ENCODE measurements at regions not wholly inside any gene's neighbourhood (a gene's known extent, or its start where the extent isn't known, plus 50 kb on each side); places are given as distances from the start of the nearest gene placed in this dataset.
"Not testable (repeated sequence)": the region's sequence is repeated elsewhere in the genome, so short reads cannot be mapped to it uniquely, and the experiment has no call there.

DNA sequence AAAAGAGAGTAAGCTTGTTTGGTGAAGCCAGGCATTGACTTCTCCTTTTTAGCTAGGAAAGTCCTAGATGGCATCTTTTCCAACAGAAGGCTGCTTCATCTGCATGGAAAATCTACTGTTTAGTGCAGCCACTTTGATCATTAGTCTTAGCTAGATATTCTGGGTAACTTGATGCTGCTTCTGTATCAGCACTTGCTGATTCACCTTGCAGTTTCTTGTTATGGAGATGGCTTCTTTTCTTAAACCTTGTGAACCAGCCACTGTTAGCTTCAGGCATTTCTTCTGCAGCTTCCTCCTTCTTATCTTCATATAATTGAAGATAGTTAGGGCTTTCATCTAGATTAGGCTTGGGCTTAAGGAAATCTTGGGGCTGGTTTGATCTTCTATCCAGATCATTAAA is 639.7 kb downstream of the TDRD15 start:
- POLR2A ChIA-PET = no interaction called here
- DNase-seq (no peak), ATAC-seq (no peak)
- CTCF ChIA-PET = no interaction called here
- no peak overlapping the region for H3K27ac Mint-ChIP-seq
- H3K36me3 Mint-ChIP-seq (ENCODE audit: low read depth) = no peaks in the 10 kb centered on the region
- no peak overlapping the region for H3K4me3 Mint-ChIP-seq
- intact Hi-C loops (cut with DNase I, micrococcal nuclease) = no loop called here
- H3K27me3 Mint-ChIP-seq = no peaks in the 10 kb centered on the region
- H3K4me1 Mint-ChIP-seq = no peaks in the 10 kb centered on the region
- peaks cover 4% of the 10 kb centered on the region for H3K9me3 Mint-ChIP-seq (ENCODE audit: low read depth)

DNA sequence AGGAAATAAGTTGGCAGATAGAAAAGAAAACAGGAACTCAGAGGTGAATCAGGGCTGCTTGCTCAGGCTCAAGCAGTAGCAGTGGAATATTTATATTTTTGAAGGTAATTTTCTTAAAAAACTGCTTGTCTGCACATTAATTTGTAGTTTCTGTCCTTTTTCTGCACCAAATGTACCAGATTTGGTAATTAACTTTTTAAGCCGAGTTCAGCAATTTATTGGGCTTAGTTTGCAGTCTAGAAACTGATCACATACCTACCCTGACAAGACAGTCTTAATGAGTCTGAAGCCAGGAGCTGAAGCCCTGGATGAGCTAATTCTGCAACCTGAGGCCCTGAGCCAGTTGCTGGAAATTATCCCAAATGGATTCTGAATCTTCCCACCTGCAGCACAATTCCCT is 647.0 kb downstream of the TDRD15 start:
- no peak overlapping the region for H3K27ac Mint-ChIP-seq
- no peak for DNase-seq
- H3K4me1 Mint-ChIP-seq = no peaks in the 10 kb centered on the region
- POLR2A ChIA-PET = no interaction called here
- CTCF ChIA-PET = no interaction called here
- H3K4me3 Mint-ChIP-seq = no peak overlapping the region
- ATAC-seq = no peak
- H3K9me3 Mint-ChIP-seq (ENCODE audit: low read depth) = no peaks in the 10 kb centered on the region
- H3K36me3 Mint-ChIP-seq (ENCODE audit: low read depth) = no peaks in the 10 kb centered on the region
- H3K27me3 Mint-ChIP-seq = no peaks in the 10 kb centered on the region
- intact Hi-C loops (cut with DNase I, micrococcal nuclease) = no loop called here

DNA sequence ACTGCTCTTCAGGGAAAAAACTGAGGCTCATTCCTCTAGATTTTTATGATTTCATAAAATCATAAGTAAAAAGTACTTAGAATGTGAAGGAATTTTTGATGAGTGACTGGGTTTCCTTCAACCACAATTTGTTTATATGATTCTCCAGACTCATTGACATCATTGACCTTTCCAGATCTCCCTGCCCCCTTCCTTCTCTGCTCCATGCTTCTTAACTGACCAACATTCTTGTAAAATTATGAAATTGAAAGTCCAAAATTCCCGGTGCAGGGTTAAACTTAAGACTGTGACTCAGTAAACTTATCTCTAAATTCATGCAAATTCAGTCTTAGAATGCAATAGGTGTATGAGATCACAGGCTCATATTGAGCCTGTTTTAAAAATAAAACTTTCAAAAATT is 648.9 kb downstream of the TDRD15 start:
- H3K4me1 Mint-ChIP-seq = no peaks in the 10 kb centered on the region
- POLR2A ChIA-PET = no interaction called here
- ATAC-seq (no peak), DNase-seq (no peak)
- no peak overlapping the region for H3K27ac Mint-ChIP-seq
- H3K9me3 Mint-ChIP-seq (ENCODE audit: low read depth) = no peaks in the 10 kb centered on the region
- intact Hi-C loops (cut with DNase I, micrococcal nuclease) = no loop called here
- no peaks in the 10 kb centered on the region for H3K36me3 Mint-ChIP-seq (ENCODE audit: low read depth)
- no peak overlapping the region for H3K4me3 Mint-ChIP-seq
- H3K27me3 Mint-ChIP-seq = no peaks in the 10 kb centered on the region
- CTCF ChIA-PET = no interaction called here

DNA sequence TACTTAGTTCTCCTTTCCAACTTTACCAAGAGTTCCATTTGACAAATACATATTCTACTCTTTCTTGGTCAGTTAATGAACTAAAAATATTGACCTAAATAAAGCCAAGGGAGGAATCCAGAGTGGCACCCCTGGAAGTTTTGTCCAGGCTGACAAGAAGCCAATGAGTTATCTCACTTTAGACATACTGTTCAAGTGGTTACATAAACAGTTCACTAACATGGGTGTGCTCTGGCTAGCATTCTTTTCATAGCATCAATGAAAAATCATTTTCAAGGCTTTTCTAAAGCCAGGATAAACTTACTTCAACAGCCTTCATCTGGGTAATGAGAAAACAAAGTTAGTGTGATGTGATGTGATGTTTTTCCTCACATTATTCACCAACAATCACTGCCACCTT is 649.4 kb downstream of the TDRD15 start:
- ChIA-PET CTCF (no interaction called here), POLR2A (no interaction called here)
- ATAC-seq (no peak), DNase-seq (no peak)
- H3K27ac Mint-ChIP-seq = no peak overlapping the region
- no peaks in the 10 kb centered on the region for H3K36me3 Mint-ChIP-seq (ENCODE audit: low read depth)
- intact Hi-C loops (cut with DNase I, micrococcal nuclease) = no loop called here
- no peaks in the 10 kb centered on the region for H3K4me1 Mint-ChIP-seq
- H3K4me3 Mint-ChIP-seq = no peak overlapping the region
- H3K27me3 Mint-ChIP-seq = no peaks in the 10 kb centered on the region
- H3K9me3 Mint-ChIP-seq (ENCODE audit: low read depth) = no peaks in the 10 kb centered on the region

DNA sequence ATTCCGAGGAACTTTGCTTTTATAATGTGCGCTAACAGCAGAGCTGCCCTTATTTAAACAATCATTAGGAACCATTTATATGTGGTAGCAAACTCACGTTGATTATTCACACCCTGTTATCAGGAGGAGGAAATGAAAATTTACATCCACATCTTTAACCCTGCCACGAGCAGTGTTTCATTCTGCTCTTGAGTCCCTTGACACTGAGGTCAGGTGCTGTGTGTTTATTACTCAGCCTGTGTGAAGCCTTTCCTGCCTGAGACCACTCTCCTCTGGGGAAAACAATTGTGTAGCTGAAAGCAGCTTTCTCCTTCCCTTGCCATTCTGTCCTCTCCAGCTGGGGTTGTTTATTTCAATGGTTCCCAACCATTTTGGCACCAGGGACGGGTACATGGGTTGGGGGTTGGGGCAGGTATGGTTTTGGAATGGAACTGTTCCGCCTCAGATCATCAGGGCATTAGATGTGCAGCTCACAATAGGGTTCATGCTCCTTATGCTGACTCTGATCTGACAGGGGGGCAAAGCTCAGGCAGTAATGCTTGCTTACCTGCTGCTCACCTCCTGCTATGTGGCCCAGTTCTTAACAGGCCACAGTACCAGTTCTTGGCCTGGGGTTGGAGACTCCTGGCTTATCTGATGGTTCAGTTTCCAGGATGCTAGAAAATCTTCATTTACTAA is 651.1 kb downstream of the TDRD15 start:
- ChIA-PET CTCF (no interaction called here), POLR2A (no interaction called here)
- ATAC-seq = no peak
- DNase-seq = no peak
- Mint-ChIP-seq H3K36me3 (ENCODE audit: low read depth) (no peaks in the 10 kb centered on the region), H3K27me3 (no peaks in the 10 kb centered on the region), H3K4me3 (no peak overlapping the region), H3K4me1 (no peaks in the 10 kb centered on the region), H3K27ac (no peak overlapping the region), H3K9me3 (ENCODE audit: low read depth) (no peaks in the 10 kb centered on the region)
- intact Hi-C loops (cut with DNase I, micrococcal nuclease) = no loop called here

DNA sequence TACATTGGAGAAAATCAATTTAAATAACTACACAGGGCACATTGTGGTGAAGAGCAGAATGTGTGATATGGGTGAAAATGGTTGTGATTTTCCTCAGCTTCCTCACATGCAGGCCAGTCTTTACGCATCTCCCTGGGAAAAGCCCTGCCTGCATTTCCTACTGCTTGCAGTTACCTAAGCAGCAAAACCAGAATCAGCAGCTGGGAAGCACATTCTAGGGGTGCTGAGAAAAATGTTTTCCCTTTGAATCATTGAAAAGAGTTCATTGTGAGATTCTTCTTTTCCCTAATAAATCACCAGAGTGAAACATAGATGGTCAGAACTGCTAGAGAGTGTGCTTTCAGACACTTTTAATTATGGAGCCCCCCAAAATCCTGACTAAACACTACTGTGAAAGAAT is 656.0 kb downstream of the TDRD15 start:
- ChIA-PET CTCF (no interaction called here), POLR2A (no interaction called here)
- ATAC-seq (no peak), DNase-seq (no peak)
- H3K9me3 Mint-ChIP-seq (ENCODE audit: low read depth) = peaks cover 2% of the 10 kb centered on the region
- H3K36me3 Mint-ChIP-seq (ENCODE audit: low read depth) = no peaks in the 10 kb centered on the region
- H3K27ac Mint-ChIP-seq = no peak overlapping the region
- H3K27me3 Mint-ChIP-seq = no peaks in the 10 kb centered on the region
- no peaks in the 10 kb centered on the region for H3K4me1 Mint-ChIP-seq
- no peak overlapping the region for H3K4me3 Mint-ChIP-seq
- intact Hi-C loops (cut with DNase I, micrococcal nuclease) = no loop called here

DNA sequence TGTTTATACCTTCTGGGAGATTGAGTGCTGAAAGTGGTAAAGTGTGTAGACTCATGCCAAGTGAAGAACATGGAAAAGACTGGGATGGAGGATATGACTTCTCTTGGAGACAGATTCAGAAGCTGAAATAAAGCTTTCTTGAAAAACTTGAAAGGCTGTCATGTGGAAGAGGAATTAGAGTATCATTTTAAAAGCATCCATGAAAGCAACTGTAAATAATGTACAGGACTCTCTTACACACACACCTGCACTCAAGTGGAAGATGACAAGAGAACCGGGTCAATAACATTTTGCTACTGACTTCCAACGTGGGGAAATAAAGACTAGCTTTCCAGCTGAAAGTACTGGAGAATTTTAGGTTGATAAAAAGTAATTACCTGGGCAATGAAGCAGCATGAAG is 658.2 kb downstream of the TDRD15 start:
- no peak overlapping the region for H3K27ac Mint-ChIP-seq
- DNase-seq (no peak), ATAC-seq (no peak)
- H3K27me3 Mint-ChIP-seq = no peaks in the 10 kb centered on the region
- no peaks in the 10 kb centered on the region for H3K36me3 Mint-ChIP-seq (ENCODE audit: low read depth)
- no peak overlapping the region for H3K4me3 Mint-ChIP-seq
- no peaks in the 10 kb centered on the region for H3K4me1 Mint-ChIP-seq
- H3K9me3 Mint-ChIP-seq (ENCODE audit: low read depth) = peaks cover 2% of the 10 kb centered on the region
- intact Hi-C loops (cut with DNase I, micrococcal nuclease) = no loop called here
- POLR2A ChIA-PET = no interaction called here
- CTCF ChIA-PET = no interaction called here

DNA sequence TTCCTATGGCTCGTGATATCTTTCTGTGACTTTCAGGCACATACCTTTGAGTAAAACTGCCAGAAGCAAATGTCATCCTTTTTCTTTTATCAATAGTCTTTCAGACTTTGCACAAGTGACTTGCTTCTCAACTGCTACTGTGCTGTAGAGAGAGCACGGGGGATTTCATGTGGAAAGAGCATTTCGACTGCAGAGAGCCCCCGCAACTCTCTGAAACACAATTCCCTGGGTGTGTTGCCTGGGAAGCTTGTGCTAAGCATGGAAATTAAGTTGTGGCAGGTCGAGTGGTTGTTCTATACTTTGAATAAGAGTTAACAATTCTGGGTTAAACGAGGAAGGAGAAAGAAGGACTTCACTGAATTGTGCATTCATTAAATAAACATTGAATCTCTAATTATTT is 659.1 kb downstream of the TDRD15 start:
- ATAC-seq = no peak
- POLR2A ChIA-PET = no interaction called here
- H3K27me3 Mint-ChIP-seq = no peaks in the 10 kb centered on the region
- H3K4me3 Mint-ChIP-seq = no peak overlapping the region
- intact Hi-C loops (cut with DNase I, micrococcal nuclease) = no loop called here
- peaks cover 2% of the 10 kb centered on the region for H3K9me3 Mint-ChIP-seq (ENCODE audit: low read depth)
- no peak for DNase-seq
- no peak overlapping the region for H3K27ac Mint-ChIP-seq
- no peaks in the 10 kb centered on the region for H3K36me3 Mint-ChIP-seq (ENCODE audit: low read depth)
- CTCF ChIA-PET = no interaction called here
- H3K4me1 Mint-ChIP-seq = no peaks in the 10 kb centered on the region

DNA sequence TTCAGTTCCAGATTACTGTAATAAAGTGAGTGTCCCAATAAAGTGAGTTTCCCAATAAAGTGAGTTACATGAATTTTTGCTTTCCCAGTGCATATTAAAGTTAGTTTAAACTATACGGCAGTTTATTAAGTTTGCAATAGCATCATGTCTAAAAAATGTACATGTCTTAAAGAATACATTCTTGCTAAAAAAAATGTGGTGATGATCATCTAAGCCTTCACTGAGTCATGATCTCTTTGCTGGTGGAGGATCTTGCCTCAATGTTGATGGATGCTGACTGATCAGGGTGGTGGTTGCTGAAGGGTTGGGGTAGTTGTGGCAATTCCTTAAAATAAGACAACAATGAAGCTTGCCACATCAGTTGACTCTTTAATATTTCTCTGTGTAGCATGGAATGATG is 664.2 kb downstream of the TDRD15 start:
- no peak overlapping the region for H3K4me3 Mint-ChIP-seq
- ChIA-PET CTCF (no interaction called here), POLR2A (no interaction called here)
- no peaks in the 10 kb centered on the region for H3K27me3 Mint-ChIP-seq
- no peak for DNase-seq
- no peak overlapping the region for H3K27ac Mint-ChIP-seq
- intact Hi-C loops (cut with DNase I, micrococcal nuclease) = no loop called here
- ATAC-seq = no peak
- H3K4me1 Mint-ChIP-seq = no peaks in the 10 kb centered on the region
- H3K9me3 Mint-ChIP-seq (ENCODE audit: low read depth) = no peaks in the 10 kb centered on the region
- H3K36me3 Mint-ChIP-seq (ENCODE audit: low read depth) = no peaks in the 10 kb centered on the region

DNA sequence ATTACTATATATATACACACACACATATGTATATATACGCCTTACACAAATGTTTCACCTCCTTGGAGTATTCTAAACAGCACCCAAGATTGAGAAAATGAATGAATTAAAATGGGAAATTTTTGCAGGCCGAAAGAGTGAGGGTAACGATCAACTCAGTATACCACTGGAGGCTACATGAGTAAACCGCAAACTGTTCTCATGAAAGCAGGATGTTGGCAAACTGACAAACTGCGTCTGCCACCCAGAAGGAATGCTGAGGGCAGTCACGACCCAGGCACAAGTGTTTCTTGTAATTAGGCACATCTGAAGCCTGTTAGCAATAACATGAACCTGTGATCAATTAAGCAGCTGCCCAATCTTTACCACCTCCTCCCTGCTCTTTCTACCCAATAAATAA is 666.5 kb downstream of the TDRD15 start:
- H3K9me3 Mint-ChIP-seq (ENCODE audit: low read depth); H3K4me3 Mint-ChIP-seq; POLR2A ChIA-PET; H3K4me1 Mint-ChIP-seq; H3K27ac Mint-ChIP-seq; DNase-seq; intact Hi-C loops (cut with DNase I, micrococcal nuclease); H3K36me3 Mint-ChIP-seq (ENCODE audit: low read depth); CTCF ChIA-PET; H3K27me3 Mint-ChIP-seq; ATAC-seq: not testable (repeated sequence)

DNA sequence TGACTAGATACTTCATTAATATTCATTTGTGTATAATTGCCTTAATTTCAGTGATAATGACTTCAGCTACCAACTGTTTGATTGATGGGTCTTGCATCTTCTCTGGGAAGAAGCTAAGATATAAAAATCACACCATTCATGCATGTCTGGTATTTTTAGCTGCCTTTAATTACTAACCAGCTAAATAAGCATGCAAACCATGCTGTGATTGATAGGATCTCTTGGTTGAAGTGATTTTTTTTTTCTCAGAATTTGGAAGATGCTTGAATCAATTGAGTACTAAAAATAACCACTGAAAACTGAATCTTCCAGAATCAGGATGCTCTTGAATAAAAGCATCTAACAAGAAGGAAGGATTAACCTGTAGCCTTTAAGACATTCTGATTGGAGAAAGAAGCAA is 668.8 kb downstream of the TDRD15 start:
- CTCF ChIA-PET = no interaction called here
- intact Hi-C loops (cut with DNase I, micrococcal nuclease) = no loop called here
- H3K36me3 Mint-ChIP-seq (ENCODE audit: low read depth) = no peaks in the 10 kb centered on the region
- no peaks in the 10 kb centered on the region for H3K27me3 Mint-ChIP-seq
- POLR2A ChIA-PET = no interaction called here
- no peak for DNase-seq
- no peaks in the 10 kb centered on the region for H3K4me1 Mint-ChIP-seq
- H3K9me3 Mint-ChIP-seq (ENCODE audit: low read depth) = no peaks in the 10 kb centered on the region
- no peak overlapping the region for H3K4me3 Mint-ChIP-seq
- H3K27ac Mint-ChIP-seq = no peak overlapping the region
- ATAC-seq = no peak

DNA sequence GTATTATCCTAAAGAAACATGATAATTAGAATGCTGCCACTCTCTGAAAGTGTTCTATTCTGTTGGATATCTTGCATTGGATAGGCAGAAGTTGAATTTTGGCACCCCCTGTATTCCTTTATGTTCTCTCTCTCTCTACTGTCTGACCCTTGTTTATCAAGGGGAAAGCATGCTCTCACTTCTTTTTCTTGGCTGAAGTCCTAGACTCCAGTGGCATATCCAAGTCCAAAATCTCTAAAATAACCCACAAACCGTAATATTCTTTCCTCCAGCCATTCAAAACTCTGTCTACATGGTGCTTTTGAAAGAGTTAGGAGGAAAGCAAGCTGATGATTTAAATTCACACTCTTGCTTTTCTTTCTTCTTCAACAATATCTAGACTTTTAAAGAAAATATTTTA is 669.7 kb downstream of the TDRD15 start:
- Mint-ChIP-seq H3K27ac (no peak overlapping the region), H3K27me3 (no peaks in the 10 kb centered on the region), H3K9me3 (ENCODE audit: low read depth) (peaks cover 4% of the 10 kb centered on the region), H3K4me1 (no peaks in the 10 kb centered on the region), H3K36me3 (ENCODE audit: low read depth) (no peaks in the 10 kb centered on the region), H3K4me3 (no peak overlapping the region)
- ChIA-PET CTCF (no interaction called here), POLR2A (no interaction called here)
- intact Hi-C loops (cut with DNase I, micrococcal nuclease) = no loop called here
- DNase-seq (no peak), ATAC-seq (no peak)

DNA sequence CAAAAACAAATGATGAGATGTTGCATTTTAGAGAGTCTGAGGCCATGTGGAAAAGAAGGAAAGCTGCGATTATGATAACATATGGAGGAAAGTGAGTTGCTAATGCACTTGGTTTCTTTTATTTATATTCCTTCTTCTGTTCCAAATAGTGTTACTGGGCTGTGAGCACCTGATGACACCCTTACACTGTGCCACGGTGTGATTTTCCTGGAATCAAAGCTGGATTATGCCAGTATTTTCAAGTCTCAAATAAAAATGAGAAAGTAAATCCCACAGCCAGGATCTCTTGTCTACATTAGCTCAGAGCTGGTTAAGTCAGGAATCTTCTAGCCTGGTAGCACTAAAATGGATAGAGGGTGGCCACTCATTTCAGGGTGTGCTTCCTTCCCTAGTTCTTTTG is 670.8 kb downstream of the TDRD15 start:
- no peaks in the 10 kb centered on the region for H3K27me3 Mint-ChIP-seq
- CTCF ChIA-PET = no interaction called here

More for the DNA sequence above, 670.8 kb downstream of the TDRD15 start:
- no peaks in the 10 kb centered on the region for H3K4me1 Mint-ChIP-seq
- DNase-seq (no peak), ATAC-seq (no peak)
- no peaks in the 10 kb centered on the region for H3K36me3 Mint-ChIP-seq (ENCODE audit: low read depth)
- H3K9me3 Mint-ChIP-seq (ENCODE audit: low read depth) = peaks cover 4% of the 10 kb centered on the region
- POLR2A ChIA-PET = no interaction called here
- no peak overlapping the region for H3K27ac Mint-ChIP-seq
- no peak overlapping the region for H3K4me3 Mint-ChIP-seq
- intact Hi-C loops (cut with DNase I, micrococcal nuclease) = no loop called here

All from activated CD4-positive, alpha-beta T cell treated with anti-CD3 and anti-CD28 coated beads for 36 hours (primary cell).